ENCODE measurements at regions not wholly inside any gene's neighbourhood (a gene's known extent, or its start where the extent isn't known, plus 50 kb on each side); places are given as distances from the start of the nearest gene placed in this dataset.

DNA sequence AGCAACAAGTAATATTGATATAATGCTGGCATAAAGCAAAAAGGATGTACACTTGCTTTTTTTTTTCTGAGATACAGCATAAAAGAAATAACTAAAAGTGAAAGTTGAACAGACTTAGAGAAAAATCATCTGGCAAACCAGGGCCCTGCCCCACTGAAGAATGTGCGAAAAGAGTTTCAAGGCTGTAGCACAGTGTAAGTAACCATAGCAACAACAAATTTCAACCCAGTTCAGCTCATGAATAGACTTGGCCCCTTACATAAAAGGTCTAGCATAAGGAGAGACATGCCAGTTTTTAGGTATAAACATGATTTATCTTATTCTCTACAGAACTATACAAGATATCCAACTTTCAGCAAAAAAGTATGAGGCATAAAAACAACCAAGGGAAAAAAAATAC lies 113.7 kb upstream of the GYPC start:
- TF ChIP-seq CTCF (IDR thresholded peaks at IDR 0.05 in 8 of 11, conservative IDR thresholded peaks at IDR 0.05 in 3 of 11) (no peak), POLR2AphosphoS5 (IDR thresholded peaks at IDR 0.05) (no peak)

Data from spleen (tissue), 7 donors.